ENCODE measurements at regions not wholly inside any gene's neighbourhood (a gene's known extent, or its start where the extent isn't known, plus 50 kb on each side); places are given as distances from the start of the nearest gene placed in this dataset.

GRCh38 chr13:73933795-73934194 is 200.4 kb downstream of the KLF12 start:
- Histone ChIP-seq H3K9me3 (ENCODE audit: control insufficient read depth, insufficient read depth, low read depth, low read length) (no peaks in the 10 kb centered on the region), H3K27ac (ENCODE audit: extremely low read depth, low read depth, low read length) (no peak overlapping the region), H3K4me3 (ENCODE audit: low read depth, low read length) (no peak overlapping the region), H3K36me3 (ENCODE audit: control insufficient read depth in 2 of 2, insufficient read depth in 1 of 2, low read length in 2 of 2) (no peaks in the 10 kb centered on the region), H3K4me1 (ENCODE audit: control insufficient read depth, insufficient read depth, low read length) (no peaks in the 10 kb centered on the region)
- ChIA-PET POLR2A (no interaction called here), CTCF (no interaction called here)
- TF ChIP-seq ZBTB21 (tag by site-specific recombination; IDR thresholded peaks at IDR 0.05), result no peak
- no peak for TF ChIP-seq ZNF433 (tag by site-specific recombination; IDR thresholded peaks at IDR 0.05; ENCODE audit: low read depth)
- TF ChIP-seq ZNF155 (tag by site-specific recombination; IDR thresholded peaks at IDR 0.05), result no peak
- TF ChIP-seq ZNF555 (tag by site-specific recombination; conservative IDR thresholded peaks at IDR 0.05), result no peak
- no peak for TF ChIP-seq ZNF335 (tag by site-specific recombination; conservative IDR thresholded peaks at IDR 0.05)
- TF ChIP-seq ZNF626 (tag by site-specific recombination; IDR thresholded peaks at IDR 0.05), result no peak
- no peak for TF ChIP-seq ZNF488 (tag by site-specific recombination; IDR thresholded peaks at IDR 0.05)
- TF ChIP-seq ZBTB26 (tag by site-specific recombination; optimal IDR thresholded peaks at IDR 0.05), result no peak
- TF ChIP-seq EGR2 (tag by site-specific recombination; IDR thresholded peaks at IDR 0.05; ENCODE audit: low read depth), result no peak
- no peak for TF ChIP-seq ZNF544 (tag by site-specific recombination; IDR thresholded peaks at IDR 0.05)
- no peak for TF ChIP-seq ZNF580 (tag by site-specific recombination; IDR thresholded peaks at IDR 0.05)

GRCh38 chr13:73932091-73932490 is 202.1 kb downstream of the KLF12 start:
- H3K4me1 ChIP-seq (ENCODE audit: control insufficient read depth, insufficient read depth, low read length), result no peaks in the 10 kb centered on the region
- H3K4me3 ChIP-seq (ENCODE audit: low read depth, low read length), result no peak overlapping the region
- ChIA-PET CTCF (no interaction called here), POLR2A (no interaction called here)
- TF ChIP-seq ZNF513 (tag by site-specific recombination; IDR thresholded peaks at IDR 0.05) (no peak), BCL11A (tag by site-specific recombination; IDR thresholded peaks at IDR 0.05; ENCODE audit: low read depth) (no peak), ZNF280D (tag by site-specific recombination; IDR thresholded peaks at IDR 0.05) (no peak), ZNF10 (tag by site-specific recombination; IDR thresholded peaks at IDR 0.05) (no peak), ZSCAN5A (tag by site-specific recombination; IDR thresholded peaks at IDR 0.05) (no peak), ZBTB6 (tag by site-specific recombination; IDR thresholded peaks at IDR 0.05) (no peak), ZNF473 (tag by site-specific recombination; IDR thresholded peaks at IDR 0.05) (no peak), ZNF157 (tag by site-specific recombination; IDR thresholded peaks at IDR 0.05) (no peak)
- no peak overlapping the region for H3K27ac ChIP-seq (ENCODE audit: extremely low read depth, low read depth, low read length)
- H3K9me3 ChIP-seq (ENCODE audit: control insufficient read depth, insufficient read depth, low read depth, low read length), result no peaks in the 10 kb centered on the region
- H3K36me3 ChIP-seq (ENCODE audit: control insufficient read depth in 2 of 2, insufficient read depth in 1 of 2, low read length in 2 of 2), result no peaks in the 10 kb centered on the region

Measured in HEK293 (cell line).